SK-N-MC (cell line): ENCODE measurements at regions not wholly inside any gene's neighbourhood (a gene's known extent, or its start where the extent isn't known, plus 50 kb on each side); places are given as distances from the start of the nearest gene placed in this dataset.

Source experiments
- EZH2 ChIP-seq: fragments of 200-600 bp; sonication (generic); IDR thresholded peaks from one replicate; pipeline ENCODE4 v1.6.1; 2017; ENCODE audit warnings: antibody characterized with exemption
- FOXP2 ChIP-seq: optimal IDR thresholded peaks from 2 replicates; pipeline ENCODE3; 2011; ENCODE audit warnings: mild to moderate bottlenecking, moderate library complexity; ENCODE audit not compliant: insufficient read depth; ENCODE audit errors: extremely low read length, control extremely low read depth
- POLR2AphosphoS5 ChIP-seq: IDR thresholded peaks from 2 replicates; pipeline ENCODE4 v1.6.1; 2012; ENCODE audit warnings: mild to moderate bottlenecking, low read depth, low read length, borderline replicate concordance

DNA sequence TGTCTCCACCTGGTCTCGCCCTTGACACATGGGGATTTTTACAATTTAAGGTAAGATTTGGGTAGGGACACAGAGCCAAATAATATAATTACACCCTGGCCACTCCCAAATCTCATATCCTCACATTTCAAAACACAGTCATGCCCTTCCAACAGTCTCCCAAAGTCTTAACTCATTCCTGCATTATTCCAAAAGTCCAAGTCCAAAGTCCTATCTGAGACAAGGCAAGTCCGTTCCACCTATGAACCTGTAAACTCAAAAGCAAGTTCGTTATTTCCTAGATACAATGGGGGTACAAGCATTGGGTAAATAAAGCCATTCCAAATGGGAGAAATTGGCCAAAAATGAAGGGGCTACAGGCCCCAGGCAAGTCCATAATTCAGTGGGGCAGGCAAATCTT, 380.8 kb downstream of the CXXC4 start:
- TF ChIP-seq POLR2AphosphoS5 = no peak
- no peak for TF ChIP-seq EZH2
- no peak for TF ChIP-seq FOXP2
